HEK293 (cell line): ENCODE measurements at regions not wholly inside any gene's neighbourhood (a gene's known extent, or its start where the extent isn't known, plus 50 kb on each side); places are given as distances from the start of the nearest gene placed in this dataset.
A peak's percentile ranks its signal among the peaks of the same experiment; 100 is the strongest.

ENCODE experiments used
- CTCF ChIA-PET: fragments of 350-600 bp; formaldehyde crosslinking; extraction: SDS; loops from one replicate; lab custom pipeline; 2021; ENCODE audit warnings: antibody characterized with exemption; lab: Yijun Ruan, JAX
- POLR2A ChIA-PET: fragments of 300-600 bp; formaldehyde crosslinking; extraction: SDS; loops from one replicate; lab custom pipeline; 2020; ENCODE audit warnings: antibody characterized with exemption, inconsistent platforms; lab: Yijun Ruan, JAX
- H3K27ac ChIP-seq: fragments of 200-500 bp; sonication (Bioruptor generic); 2 replicates; pipeline ENCODE4 v1.5.1; 2014; ENCODE audit warnings: low read depth, low read length, control low read depth, inconsistent platforms; ENCODE audit errors: extremely low read depth
- H3K36me3 ChIP-seq, 2 experiments: fragments of 200-500 bp in 1 of 2; sonication (Bioruptor generic) in 1 of 2; 1 replicate in 1 of 2; 2 replicates in 1 of 2; pipeline ENCODE4 v1.5.1; 2014 to 2017; ENCODE audit warnings: inconsistent platforms in 2 of 2, low read length in 2 of 2; ENCODE audit not compliant: control insufficient read depth in 2 of 2, insufficient read depth in 1 of 2
- H3K4me1 ChIP-seq: fragments of 200-500 bp; sonication (Bioruptor generic); 2 replicates; pipeline ENCODE4 v1.5.1; 2014; ENCODE audit warnings: mild to moderate bottlenecking, low read length, inconsistent platforms; ENCODE audit not compliant: control insufficient read depth, insufficient read depth
- H3K4me3 ChIP-seq: 2 replicates; pipeline ENCODE4 v1.5.1; 2011; ENCODE audit warnings: low read depth, mild to moderate bottlenecking, control low read depth, low read length, moderate library complexity
- H3K9me3 ChIP-seq: fragments of 200-500 bp; sonication (Bioruptor generic); 2 replicates; pipeline ENCODE4 v1.5.1; 2014; ENCODE audit warnings: low read depth, low read length, inconsistent platforms; ENCODE audit not compliant: control insufficient read depth, insufficient read depth
- EGR2 ChIP-seq: fragments of 450-650 bp; formaldehyde crosslinking; IDR thresholded peaks from 2 replicates; pipeline ENCODE4 v1.5.1; 2016; ENCODE audit warnings: low read depth, missing biosample characterization, missing genetic modification characterization
- GLIS1 ChIP-seq: fragments of 450-650 bp; formaldehyde crosslinking; IDR thresholded peaks from 2 replicates; pipeline ENCODE4 v1.5.1; 2016; ENCODE audit warnings: missing biosample characterization, missing genetic modification characterization
- GLIS2 ChIP-seq: fragments of 450-650 bp; formaldehyde crosslinking; IDR thresholded peaks from 2 replicates; pipeline ENCODE4 v1.5.1; 2016; ENCODE audit warnings: missing biosample characterization, missing genetic modification characterization
- HOXA7 ChIP-seq: sonication (generic); formaldehyde crosslinking; IDR thresholded peaks from 2 replicates; pipeline ENCODE4 v1.8.1; 2022; ENCODE audit warnings: missing genetic modification reagents, borderline replicate concordance
- MYNN ChIP-seq: fragments of 450-650 bp; formaldehyde crosslinking; IDR thresholded peaks from 2 replicates; pipeline ENCODE4 v1.5.1; 2016; ENCODE audit warnings: missing biosample characterization, missing genetic modification characterization, borderline replicate concordance
- TCF7L2 ChIP-seq: IDR thresholded peaks from 2 replicates; pipeline ENCODE4 v1.6.1; 2011; ENCODE audit warnings: low read depth, mild to moderate bottlenecking, inconsistent platforms, low read length, moderate library complexity, borderline replicate concordance
- WT1 ChIP-seq: fragments of 450-650 bp; formaldehyde crosslinking; IDR thresholded peaks from 2 replicates; pipeline ENCODE4 v1.5.1; 2016; ENCODE audit warnings: missing biosample characterization, missing genetic modification characterization
- ZFHX2 ChIP-seq: fragments of 450-650 bp; formaldehyde crosslinking; conservative IDR thresholded peaks from 2 replicates; pipeline ENCODE4 v1.5.1; 2016; ENCODE audit warnings: missing biosample characterization, missing genetic modification characterization
- ZNF114 ChIP-seq: fragments of 450-650 bp; formaldehyde crosslinking; IDR thresholded peaks from 2 replicates; pipeline ENCODE4 v1.5.0; 2017; ENCODE audit warnings: missing biosample characterization, missing genetic modification characterization
- ZNF140 ChIP-seq: fragments of 450-650 bp; formaldehyde crosslinking; IDR thresholded peaks from 2 replicates; pipeline ENCODE4 v1.5.1; 2016; ENCODE audit warnings: missing biosample characterization, missing genetic modification characterization
- ZNF248 ChIP-seq: fragments of 450-650 bp; formaldehyde crosslinking; IDR thresholded peaks from 2 replicates; pipeline ENCODE4 v1.5.1; 2017; ENCODE audit warnings: missing biosample characterization, missing genetic modification characterization
- ZNF394 ChIP-seq: fragments of 450-650 bp; formaldehyde crosslinking; IDR thresholded peaks from 2 replicates; pipeline ENCODE4 v1.5.1; 2016; ENCODE audit warnings: missing biosample characterization, missing genetic modification characterization, mild to moderate bottlenecking, moderate library complexity, borderline replicate concordance
- ZNF510 ChIP-seq: fragments of 450-650 bp; formaldehyde crosslinking; IDR thresholded peaks from 2 replicates; pipeline ENCODE4 v1.5.1; 2018; ENCODE audit warnings: mild to moderate bottlenecking, missing genetic modification characterization, missing biosample characterization; ENCODE audit not compliant: insufficient replicate concordance
- ZNF658 ChIP-seq: fragments of 450-650 bp; formaldehyde crosslinking; IDR thresholded peaks from 2 replicates; pipeline ENCODE4; 2016; ENCODE audit warnings: missing biosample characterization, missing genetic modification characterization
- ZNF670 ChIP-seq: fragments of 450-650 bp; formaldehyde crosslinking; IDR thresholded peaks from 2 replicates; pipeline ENCODE4 v1.5.1; 2016; ENCODE audit warnings: missing biosample characterization, missing genetic modification characterization, low read depth
- ZSCAN30 ChIP-seq: fragments of 450-650 bp; IDR thresholded peaks from 2 replicates; pipeline ENCODE4 v1.5.1; 2018; ENCODE audit warnings: missing biosample characterization, mild to moderate bottlenecking, missing genetic modification characterization, moderate library complexity
- TF ChIP-seq, protein P1 (sequence below): fragments of 450-650 bp; formaldehyde crosslinking; IDR thresholded peaks from 2 replicates; pipeline ENCODE4 v1.5.1; 2016; ENCODE audit warnings: missing biosample characterization, missing genetic modification characterization
- TF ChIP-seq, protein P2 (sequence below): fragments of 450-650 bp; formaldehyde crosslinking; IDR thresholded peaks from 2 replicates; pipeline ENCODE4 v1.5.1; 2016; ENCODE audit warnings: missing biosample characterization, missing genetic modification characterization
- TF ChIP-seq, protein P3 (sequence below): fragments of 450-650 bp; formaldehyde crosslinking; IDR thresholded peaks from 2 replicates; pipeline ENCODE4 v1.5.1; 2016; ENCODE audit warnings: missing biosample characterization, missing genetic modification characterization, low read depth
- TF ChIP-seq, protein P4 (sequence below): fragments of 450-650 bp; formaldehyde crosslinking; IDR thresholded peaks from 2 replicates; pipeline ENCODE4 v1.5.1; 2016; ENCODE audit warnings: missing biosample characterization, missing genetic modification characterization, borderline replicate concordance
- TF ChIP-seq, protein P5 (sequence below): fragments of 450-650 bp; formaldehyde crosslinking; IDR thresholded peaks from 2 replicates; pipeline ENCODE4 v1.5.1; 2017; ENCODE audit warnings: missing biosample characterization, missing genetic modification characterization

DNA sequence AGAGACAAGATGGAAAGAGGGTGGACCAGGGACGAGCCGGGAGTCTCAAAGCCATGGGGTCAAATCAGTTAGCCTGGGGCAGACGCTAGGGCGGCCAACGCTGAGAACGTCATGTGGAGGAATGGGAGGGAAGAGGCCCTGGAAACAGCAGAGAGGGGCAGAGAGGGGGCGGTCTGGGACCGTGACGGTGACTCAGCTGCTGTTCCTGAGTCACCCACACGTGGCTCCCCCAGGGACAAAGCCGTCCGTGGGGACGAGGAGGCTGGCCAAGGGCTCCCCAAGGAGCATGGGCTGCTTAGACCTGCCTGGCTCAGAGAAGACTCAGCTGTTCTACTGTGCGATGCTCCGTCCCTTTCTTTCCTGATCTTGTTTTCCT lies 108.4 kb upstream of the LRPAP1 start (continued):
- TF ChIP-seq, protein P1, sequence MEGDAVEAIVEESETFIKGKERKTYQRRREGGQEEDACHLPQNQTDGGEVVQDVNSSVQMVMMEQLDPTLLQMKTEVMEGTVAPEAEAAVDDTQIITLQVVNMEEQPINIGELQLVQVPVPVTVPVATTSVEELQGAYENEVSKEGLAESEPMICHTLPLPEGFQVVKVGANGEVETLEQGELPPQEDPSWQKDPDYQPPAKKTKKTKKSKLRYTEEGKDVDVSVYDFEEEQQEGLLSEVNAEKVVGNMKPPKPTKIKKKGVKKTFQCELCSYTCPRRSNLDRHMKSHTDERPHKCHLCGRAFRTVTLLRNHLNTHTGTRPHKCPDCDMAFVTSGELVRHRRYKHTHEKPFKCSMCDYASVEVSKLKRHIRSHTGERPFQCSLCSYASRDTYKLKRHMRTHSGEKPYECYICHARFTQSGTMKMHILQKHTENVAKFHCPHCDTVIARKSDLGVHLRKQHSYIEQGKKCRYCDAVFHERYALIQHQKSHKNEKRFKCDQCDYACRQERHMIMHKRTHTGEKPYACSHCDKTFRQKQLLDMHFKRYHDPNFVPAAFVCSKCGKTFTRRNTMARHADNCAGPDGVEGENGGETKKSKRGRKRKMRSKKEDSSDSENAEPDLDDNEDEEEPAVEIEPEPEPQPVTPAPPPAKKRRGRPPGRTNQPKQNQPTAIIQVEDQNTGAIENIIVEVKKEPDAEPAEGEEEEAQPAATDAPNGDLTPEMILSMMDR (tag by site-specific recombination): no peak
- TF ChIP-seq, protein P2, sequence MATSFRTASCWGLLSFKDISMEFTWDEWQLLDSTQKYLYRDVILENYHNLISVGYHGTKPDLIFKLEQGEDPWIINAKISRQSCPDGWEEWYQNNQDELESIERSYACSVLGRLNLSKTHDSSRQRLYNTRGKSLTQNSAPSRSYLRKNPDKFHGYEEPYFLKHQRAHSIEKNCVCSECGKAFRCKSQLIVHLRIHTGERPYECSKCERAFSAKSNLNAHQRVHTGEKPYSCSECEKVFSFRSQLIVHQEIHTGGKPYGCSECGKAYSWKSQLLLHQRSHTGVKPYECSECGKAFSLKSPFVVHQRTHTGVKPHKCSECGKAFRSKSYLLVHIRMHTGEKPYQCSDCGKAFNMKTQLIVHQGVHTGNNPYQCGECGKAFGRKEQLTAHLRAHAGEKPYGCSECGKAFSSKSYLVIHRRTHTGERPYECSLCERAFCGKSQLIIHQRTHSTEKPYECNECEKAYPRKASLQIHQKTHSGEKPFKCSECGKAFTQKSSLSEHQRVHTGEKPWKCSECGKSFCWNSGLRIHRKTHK (tag by site-specific recombination): no peak
- TF ChIP-seq EGR2 (peak; percentile 52; the same call in 1 of the 2 replicates), GLIS1 (peak; percentile 63), ZNF670 (tag by site-specific recombination) (no peak), ZNF140 (no peak), ZSCAN30 (no peak), WT1 (tag by site-specific recombination) (no peak), HOXA7 (CRISPR knock-in tag) (no peak), MYNN (no peak), GLIS2 (tag by site-specific recombination) (peak; percentile 44), ZNF510 (tag by site-specific recombination) (no peak)
- TF ChIP-seq, protein P3, sequence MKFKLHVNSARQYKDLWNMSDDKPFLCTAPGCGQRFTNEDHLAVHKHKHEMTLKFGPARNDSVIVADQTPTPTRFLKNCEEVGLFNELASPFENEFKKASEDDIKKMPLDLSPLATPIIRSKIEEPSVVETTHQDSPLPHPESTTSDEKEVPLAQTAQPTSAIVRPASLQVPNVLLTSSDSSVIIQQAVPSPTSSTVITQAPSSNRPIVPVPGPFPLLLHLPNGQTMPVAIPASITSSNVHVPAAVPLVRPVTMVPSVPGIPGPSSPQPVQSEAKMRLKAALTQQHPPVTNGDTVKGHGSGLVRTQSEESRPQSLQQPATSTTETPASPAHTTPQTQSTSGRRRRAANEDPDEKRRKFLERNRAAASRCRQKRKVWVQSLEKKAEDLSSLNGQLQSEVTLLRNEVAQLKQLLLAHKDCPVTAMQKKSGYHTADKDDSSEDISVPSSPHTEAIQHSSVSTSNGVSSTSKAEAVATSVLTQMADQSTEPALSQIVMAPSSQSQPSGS (tag by site-specific recombination): no peak

DNA sequence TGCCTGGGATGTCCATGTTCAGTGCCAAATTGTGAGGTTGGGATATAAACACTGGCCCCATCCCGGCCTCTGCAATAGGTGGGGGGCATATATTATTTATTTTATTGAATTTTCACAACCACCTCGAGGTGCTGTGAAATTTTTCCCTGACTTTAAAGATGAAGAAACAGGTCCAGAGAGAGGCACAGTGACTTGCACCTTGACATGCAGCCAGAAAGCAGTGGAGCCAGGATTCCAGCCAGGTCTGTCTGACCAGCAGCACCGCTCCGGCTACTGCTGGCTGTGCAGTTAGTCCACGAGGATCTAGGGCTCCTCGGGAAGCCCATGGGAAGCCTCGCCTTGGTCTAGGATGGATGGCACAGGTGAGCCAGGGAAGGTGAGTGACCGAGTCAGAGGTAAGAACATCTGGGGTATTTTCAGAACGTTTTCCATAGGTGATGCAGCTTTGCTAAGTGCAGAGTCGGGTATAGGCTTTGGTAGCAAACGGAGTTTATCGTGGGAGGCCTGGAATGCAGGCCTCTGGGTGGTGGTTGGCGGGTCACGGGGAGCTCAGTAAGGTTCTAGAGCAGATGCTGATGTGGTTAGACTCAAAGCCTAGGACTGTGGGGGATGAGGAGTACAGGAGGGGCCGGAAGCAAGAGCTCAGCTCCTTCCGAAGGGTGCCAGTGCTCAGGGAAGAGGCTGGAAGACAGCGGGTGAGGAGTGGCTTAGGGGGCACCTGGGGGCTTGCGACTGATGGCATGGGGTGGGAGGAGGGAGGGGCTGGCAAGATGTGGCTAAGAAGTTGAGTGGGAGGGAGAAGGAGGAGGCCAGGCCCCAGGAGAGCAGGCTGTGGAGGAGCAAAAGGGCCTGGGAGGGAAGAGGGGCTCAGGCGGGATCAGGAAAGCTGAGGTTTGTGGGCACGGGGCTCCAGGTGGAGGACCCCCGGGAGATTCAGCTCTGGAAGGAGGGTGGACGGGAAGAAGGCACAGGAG lies 107.7 kb upstream of the LRPAP1 start:
- CTCF ChIA-PET: no interaction called here
- no peaks in the 10 kb centered on the region for H3K9me3 ChIP-seq
- no peak overlapping the region for H3K4me3 ChIP-seq
- H3K27ac ChIP-seq: no peak overlapping the region
- H3K4me1 ChIP-seq: no peaks in the 10 kb centered on the region
- POLR2A ChIA-PET: no interaction called here
- TF ChIP-seq, protein P4, sequence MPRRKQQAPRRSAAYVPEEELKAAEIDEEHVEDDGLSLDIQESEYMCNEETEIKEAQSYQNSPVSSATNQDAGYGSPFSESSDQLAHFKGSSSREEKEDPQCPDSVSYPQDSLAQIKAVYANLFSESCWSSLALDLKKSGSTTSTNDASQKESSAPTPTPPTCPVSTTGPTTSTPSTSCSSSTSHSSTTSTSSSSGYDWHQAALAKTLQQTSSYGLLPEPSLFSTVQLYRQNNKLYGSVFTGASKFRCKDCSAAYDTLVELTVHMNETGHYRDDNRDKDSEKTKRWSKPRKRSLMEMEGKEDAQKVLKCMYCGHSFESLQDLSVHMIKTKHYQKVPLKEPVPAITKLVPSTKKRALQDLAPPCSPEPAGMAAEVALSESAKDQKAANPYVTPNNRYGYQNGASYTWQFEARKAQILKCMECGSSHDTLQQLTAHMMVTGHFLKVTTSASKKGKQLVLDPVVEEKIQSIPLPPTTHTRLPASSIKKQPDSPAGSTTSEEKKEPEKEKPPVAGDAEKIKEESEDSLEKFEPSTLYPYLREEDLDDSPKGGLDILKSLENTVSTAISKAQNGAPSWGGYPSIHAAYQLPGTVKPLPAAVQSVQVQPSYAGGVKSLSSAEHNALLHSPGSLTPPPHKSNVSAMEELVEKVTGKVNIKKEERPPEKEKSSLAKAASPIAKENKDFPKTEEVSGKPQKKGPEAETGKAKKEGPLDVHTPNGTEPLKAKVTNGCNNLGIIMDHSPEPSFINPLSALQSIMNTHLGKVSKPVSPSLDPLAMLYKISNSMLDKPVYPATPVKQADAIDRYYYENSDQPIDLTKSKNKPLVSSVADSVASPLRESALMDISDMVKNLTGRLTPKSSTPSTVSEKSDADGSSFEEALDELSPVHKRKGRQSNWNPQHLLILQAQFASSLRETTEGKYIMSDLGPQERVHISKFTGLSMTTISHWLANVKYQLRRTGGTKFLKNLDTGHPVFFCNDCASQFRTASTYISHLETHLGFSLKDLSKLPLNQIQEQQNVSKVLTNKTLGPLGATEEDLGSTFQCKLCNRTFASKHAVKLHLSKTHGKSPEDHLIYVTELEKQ: no peak
- TF ChIP-seq EGR2: peak; percentile 52; the same call in 1 of the 2 replicates
- TF ChIP-seq, protein P5, sequence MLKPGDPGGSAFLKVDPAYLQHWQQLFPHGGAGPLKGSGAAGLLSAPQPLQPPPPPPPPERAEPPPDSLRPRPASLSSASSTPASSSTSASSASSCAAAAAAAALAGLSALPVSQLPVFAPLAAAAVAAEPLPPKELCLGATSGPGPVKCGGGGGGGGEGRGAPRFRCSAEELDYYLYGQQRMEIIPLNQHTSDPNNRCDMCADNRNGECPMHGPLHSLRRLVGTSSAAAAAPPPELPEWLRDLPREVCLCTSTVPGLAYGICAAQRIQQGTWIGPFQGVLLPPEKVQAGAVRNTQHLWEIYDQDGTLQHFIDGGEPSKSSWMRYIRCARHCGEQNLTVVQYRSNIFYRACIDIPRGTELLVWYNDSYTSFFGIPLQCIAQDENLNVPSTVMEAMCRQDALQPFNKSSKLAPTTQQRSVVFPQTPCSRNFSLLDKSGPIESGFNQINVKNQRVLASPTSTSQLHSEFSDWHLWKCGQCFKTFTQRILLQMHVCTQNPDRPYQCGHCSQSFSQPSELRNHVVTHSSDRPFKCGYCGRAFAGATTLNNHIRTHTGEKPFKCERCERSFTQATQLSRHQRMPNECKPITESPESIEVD (tag by site-specific recombination): no peak
- TF ChIP-seq ZNF394: no peak
- no peak for TF ChIP-seq ZNF114 (tag by site-specific recombination)
- TF ChIP-seq ZNF248 (tag by site-specific recombination): no peak
- no peak for TF ChIP-seq TCF7L2
- no peak for TF ChIP-seq ZNF658
- TF ChIP-seq ZFHX2: peak; percentile 70
- no peaks in the 10 kb centered on the region for H3K36me3 ChIP-seq
